Breast epithelium (tissue), 3 donors: ENCODE measurements at regions not wholly inside any gene's neighbourhood (a gene's known extent, or its start where the extent isn't known, plus 50 kb on each side); places are given as distances from the start of the nearest gene placed in this dataset.

Experiments
- CTCF ChIP-seq, 3 donors: fragments of 450-650 bp; IDR thresholded peaks; one replicate each; pipeline ENCODE4 v1.5.1; 2016 to 2017; ENCODE audit warnings: antibody characterized with exemption in 3 of 3, mild to moderate bottlenecking in 3 of 3, moderate library complexity in 3 of 3
- POLR2A ChIP-seq: fragments of 450-650 bp; IDR thresholded peaks from one replicate; pipeline ENCODE4 v1.6.1; 2016; ENCODE audit warnings: antibody characterized with exemption, mild to moderate bottlenecking, moderate library complexity

DNA sequence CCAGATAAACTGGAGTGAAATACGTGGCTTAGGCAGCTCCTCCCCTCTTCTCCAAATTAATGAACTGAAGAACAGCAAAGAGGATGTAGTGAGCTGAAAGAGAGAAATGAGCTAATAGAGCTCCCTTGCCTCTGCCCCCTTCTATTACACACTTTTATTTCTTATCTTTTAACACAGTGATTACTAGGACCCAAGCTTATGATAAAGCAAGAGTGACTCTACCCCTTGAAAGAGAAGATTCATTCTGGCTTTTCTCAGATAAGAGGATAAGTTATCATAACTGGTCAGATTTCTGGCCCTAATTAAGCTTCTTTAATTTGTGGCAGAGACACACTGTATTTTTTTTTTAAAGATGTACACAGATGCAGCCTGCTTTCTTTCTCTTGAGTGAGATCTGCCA, 102.2 kb downstream of the MSTN start:
- TF ChIP-seq CTCF (IDR thresholded peaks at IDR 0.05) (no peak), POLR2A (no peak)
